Endothelial cell of umbilical vein (primary cell): ENCODE measurements at regions not wholly inside any gene's neighbourhood (a gene's known extent, or its start where the extent isn't known, plus 50 kb on each side); places are given as distances from the start of the nearest gene placed in this dataset.

ENCODE experiments used
- BruUV-seq: library from RNA; stranded (reverse); fragments of 400-500 nt; replicated peaks from 2 replicates; lab custom pipeline; 2021; lab: Mats Ljungman, UMichigan
- CTCF ChIA-PET: fragments of 300-600, 350-600 bp; sonication (Branson Sonifier 250); formaldehyde crosslinking; loops from one replicate; lab custom pipeline; 2021; ENCODE audit warnings: antibody characterized with exemption, inconsistent platforms; lab: Charles Lee
- POLR2A ChIA-PET: fragments of 300-600, 350-600 bp; sonication (Branson Sonifier 250); formaldehyde crosslinking; loops from one replicate; lab custom pipeline; 2021; ENCODE audit warnings: antibody characterized with exemption, inconsistent platforms; lab: Charles Lee
- DNase-seq: peaks from one replicate; pipeline ENCODE4 v3.0.0-alpha.2; 2011; ENCODE audit warnings: low read depth, low spot score
- FAIRE-seq: peaks from 2 replicates; lab custom pipeline; 2011; peaks lifted over from hg19 to GRCh38; lab: Jason Lieb, UNC
- H2AFZ ChIP-seq: 2 replicates; pipeline ENCODE4 v1.6.0; 2012; ENCODE audit warnings: low read depth, low read length, control low read depth, inconsistent platforms
- H3K27ac ChIP-seq: 2 replicates; pipeline ENCODE4 v1.5.1; 2011; ENCODE audit warnings: low read depth, mild to moderate bottlenecking, control low read depth, low read length, moderate library complexity; ENCODE audit not compliant: insufficient read depth
- H3K27me3 ChIP-seq, 2 experiments: 2 replicates each; pipeline versions ENCODE4 v1.6.0 to v1.6.1; 2011; ENCODE audit warnings: low read length in 2 of 2, mixed read lengths in 1 of 2; ENCODE audit not compliant: control insufficient read depth in 2 of 2, insufficient read depth in 2 of 2
- H3K36me3 ChIP-seq, 2 experiments: 2 replicates in 1 of 2; 3 replicates in 1 of 2; pipeline ENCODE4 v1.5.1; 2011; ENCODE audit warnings: low read length in 2 of 2, mild to moderate bottlenecking in 1 of 2, moderate library complexity in 1 of 2; ENCODE audit not compliant: control insufficient read depth in 2 of 2, insufficient read depth in 2 of 2; ENCODE audit errors: extremely low read depth in 1 of 2
- H3K4me1 ChIP-seq: 3 replicates; pipeline ENCODE4 v1.5.1; 2011; ENCODE audit warnings: mild to moderate bottlenecking, low read length; ENCODE audit not compliant: control insufficient read depth, insufficient read depth; ENCODE audit errors: extremely low read depth
- H3K4me2 ChIP-seq: 2 replicates; pipeline ENCODE4 v1.6.1; 2011; ENCODE audit warnings: low read length, control low read depth, mixed read lengths; ENCODE audit not compliant: insufficient read depth
- H3K4me3 ChIP-seq, 3 experiments: fragments of 200-600 bp in 1 of 3; sonication (generic), shearing (Covaris generic) in 1 of 3; replicated peaks in 1 of 3; 2 replicates each; pipeline ENCODE4 v1.5.1; 2011 to 2016; ENCODE audit warnings: control low read depth in 3 of 3, low read length in 3 of 3, mild to moderate bottlenecking in 2 of 3, inconsistent platforms in 1 of 3, low read depth in 1 of 3, moderate library complexity in 1 of 3; ENCODE audit not compliant: insufficient read depth in 1 of 3
- H3K79me2 ChIP-seq: 2 replicates; pipeline ENCODE4 v1.6.0; 2012; ENCODE audit warnings: low read length, inconsistent platforms; ENCODE audit not compliant: control insufficient read depth, insufficient read depth
- H3K9ac ChIP-seq: replicated peaks from 2 replicates; pipeline ENCODE3; 2011; ENCODE audit warnings: low read length, control low read depth; ENCODE audit not compliant: insufficient read depth; ENCODE audit errors: extremely low read depth
- H3K9me1 ChIP-seq: replicated peaks from 3 replicates; pipeline ENCODE4 v1.6.0; 2011; ENCODE audit warnings: mild to moderate bottlenecking, low read length; ENCODE audit not compliant: control insufficient read depth, insufficient read depth; ENCODE audit errors: extremely low read depth
- H3K9me3 ChIP-seq: replicated peaks from 2 replicates; pipeline ENCODE4 v1.5.1; 2012; ENCODE audit warnings: low read length, inconsistent platforms; ENCODE audit not compliant: control insufficient read depth, insufficient read depth
- H4K20me1 ChIP-seq: replicated peaks from 2 replicates; pipeline ENCODE3; 2011; ENCODE audit warnings: mild to moderate bottlenecking, low read length; ENCODE audit not compliant: control insufficient read depth, insufficient read depth; ENCODE audit errors: extremely low read depth
- EZH2 ChIP-seq: IDR thresholded peaks from 2 replicates; pipeline ENCODE4 v1.6.1; 2012; ENCODE audit warnings: borderline replicate concordance, low read depth, mild to moderate bottlenecking, moderate library complexity, low read length, inconsistent platforms; ENCODE audit not compliant: severe bottlenecking
- FOS ChIP-seq: IDR thresholded peaks from 2 replicates; pipeline ENCODE4 v1.6.1; 2011; ENCODE audit warnings: mild to moderate bottlenecking, low read length, moderate library complexity, borderline replicate concordance; ENCODE audit not compliant: insufficient read depth
- GATA2 ChIP-seq: IDR thresholded peaks from 2 replicates; pipeline ENCODE4 v1.7.0; 2011; ENCODE audit warnings: low read depth, mild to moderate bottlenecking, moderate library complexity, mixed read lengths, low read length; ENCODE audit not compliant: insufficient read length, insufficient read depth
- JUN ChIP-seq: IDR thresholded peaks from 2 replicates; pipeline ENCODE4 v1.6.1; 2011; ENCODE audit warnings: borderline replicate concordance, low read depth; ENCODE audit not compliant: insufficient read length, insufficient read depth
- MAX ChIP-seq: IDR thresholded peaks from 2 replicates; pipeline ENCODE4 v1.6.1; 2011; ENCODE audit not compliant: insufficient read depth, insufficient read length
- MYC ChIP-seq: IDR thresholded peaks from one replicate; pipeline ENCODE4 v1.6.1; 2011; ENCODE audit warnings: mild to moderate bottlenecking, low read depth, low read length
- POLR2A ChIP-seq: IDR thresholded peaks from 2 replicates; pipeline ENCODE4 v1.6.1; 2012; ENCODE audit warnings: low read depth, mild to moderate bottlenecking, control low read depth, low read length
- POLR2AphosphoS5 ChIP-seq: IDR thresholded peaks from 2 replicates; pipeline ENCODE4 v1.6.1; 2012; ENCODE audit warnings: low read depth, mild to moderate bottlenecking, control low read depth, low read length, moderate library complexity; ENCODE audit not compliant: insufficient read depth
- dilution Hi-C: fragments of 300-500 bp; cut with MboI; formaldehyde crosslinking; loops from one replicate; pipeline ENCODE4 v1.15.0; 2019; ENCODE audit warnings: low sequenced_read_pairs; ENCODE audit not compliant: extremely low pct_ligation_motif_present
- intact Hi-C: fragments of 100-400 bp; cut with micrococcal nuclease; formaldehyde crosslinking; loops from one replicate; pipeline ENCODE4 v1.10.0; 2022
- TF ChIP-seq, protein P1 (sequence below), 2 donors: IDR thresholded peaks; 1 replicate in 1 of 2; 2 replicates in 1 of 2; pipeline ENCODE4 v1.5.1; 2011; ENCODE audit warnings: low read length in 2 of 2, mild to moderate bottlenecking in 2 of 2, moderate library complexity in 2 of 2, control low read depth in 1 of 2, inconsistent platforms in 1 of 2, low read depth in 1 of 2; ENCODE audit not compliant: insufficient read depth in 1 of 2; ENCODE audit errors: extremely low read depth in 1 of 2

DNA sequence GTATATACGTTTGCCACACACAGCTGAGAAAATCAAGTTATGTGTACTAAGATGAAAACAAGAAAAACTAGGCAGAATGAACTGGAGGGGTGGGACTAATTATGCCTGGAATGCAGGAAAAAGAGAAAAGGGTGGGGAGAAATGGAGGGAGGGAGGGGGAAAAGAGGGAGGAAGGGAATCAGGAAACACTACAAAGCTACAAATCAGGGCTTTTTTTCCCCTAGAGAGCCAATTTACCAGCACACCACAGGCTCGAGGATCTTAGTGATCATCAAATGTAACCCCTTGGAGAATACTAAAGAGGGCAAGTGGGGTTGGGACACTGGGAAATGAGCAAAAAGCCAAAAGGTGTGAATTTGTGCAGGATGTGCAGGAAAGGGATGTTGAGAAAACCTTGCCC is 451.9 kb downstream of the SMARCA1 start:
- dilution Hi-C loops (no loop called here), intact Hi-C loops (no loop called here)
- Histone ChIP-seq H3K4me1 (no peaks in the 10 kb centered on the region), H2AFZ (no peak overlapping the region), H3K9me3 (no peaks in the 10 kb centered on the region), H3K27ac (no peak overlapping the region), H3K4me3 (no peak overlapping the region), H3K27me3 (no peaks in the 10 kb centered on the region), H3K36me3 (no peaks in the 10 kb centered on the region), H3K9me1 (no peaks in the 10 kb centered on the region), H3K79me2 (no peaks in the 10 kb centered on the region), H3K9ac (no peak overlapping the region), H4K20me1 (no peaks in the 10 kb centered on the region), H3K4me2 (no peak overlapping the region)
- DNase-seq (no peak), FAIRE-seq (no peak)
- TF ChIP-seq MYC (no peak), MAX (no peak), EZH2 (no peak), GATA2 (no peak), JUN (no peak), POLR2AphosphoS5 (no peak), POLR2A (no peak), FOS (no peak)
- TF ChIP-seq, protein P1, sequence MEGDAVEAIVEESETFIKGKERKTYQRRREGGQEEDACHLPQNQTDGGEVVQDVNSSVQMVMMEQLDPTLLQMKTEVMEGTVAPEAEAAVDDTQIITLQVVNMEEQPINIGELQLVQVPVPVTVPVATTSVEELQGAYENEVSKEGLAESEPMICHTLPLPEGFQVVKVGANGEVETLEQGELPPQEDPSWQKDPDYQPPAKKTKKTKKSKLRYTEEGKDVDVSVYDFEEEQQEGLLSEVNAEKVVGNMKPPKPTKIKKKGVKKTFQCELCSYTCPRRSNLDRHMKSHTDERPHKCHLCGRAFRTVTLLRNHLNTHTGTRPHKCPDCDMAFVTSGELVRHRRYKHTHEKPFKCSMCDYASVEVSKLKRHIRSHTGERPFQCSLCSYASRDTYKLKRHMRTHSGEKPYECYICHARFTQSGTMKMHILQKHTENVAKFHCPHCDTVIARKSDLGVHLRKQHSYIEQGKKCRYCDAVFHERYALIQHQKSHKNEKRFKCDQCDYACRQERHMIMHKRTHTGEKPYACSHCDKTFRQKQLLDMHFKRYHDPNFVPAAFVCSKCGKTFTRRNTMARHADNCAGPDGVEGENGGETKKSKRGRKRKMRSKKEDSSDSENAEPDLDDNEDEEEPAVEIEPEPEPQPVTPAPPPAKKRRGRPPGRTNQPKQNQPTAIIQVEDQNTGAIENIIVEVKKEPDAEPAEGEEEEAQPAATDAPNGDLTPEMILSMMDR (IDR thresholded peaks at IDR 0.05; ENCODE audit: extremely low read depth in 1 of 2, insufficient read depth in 1 of 2, low read depth in 1 of 2, low read length in 2 of 2): no peak
- BruUV-seq: no TSS peak
- CTCF ChIA-PET: no interaction called here
- POLR2A ChIA-PET: no interaction called here
